Activated CD8-positive, alpha-beta memory T cell treated with anti-CD3 and anti-CD28 coated beads for 24 hours (primary cell): ENCODE measurements at regions not wholly inside any gene's neighbourhood (a gene's known extent, or its start where the extent isn't known, plus 50 kb on each side); places are given as distances from the start of the nearest gene placed in this dataset.

Source experiments
- DNase-seq: peaks from one replicate; pipeline ENCODE4 v3.0.0-alpha.2; 2020

DNA sequence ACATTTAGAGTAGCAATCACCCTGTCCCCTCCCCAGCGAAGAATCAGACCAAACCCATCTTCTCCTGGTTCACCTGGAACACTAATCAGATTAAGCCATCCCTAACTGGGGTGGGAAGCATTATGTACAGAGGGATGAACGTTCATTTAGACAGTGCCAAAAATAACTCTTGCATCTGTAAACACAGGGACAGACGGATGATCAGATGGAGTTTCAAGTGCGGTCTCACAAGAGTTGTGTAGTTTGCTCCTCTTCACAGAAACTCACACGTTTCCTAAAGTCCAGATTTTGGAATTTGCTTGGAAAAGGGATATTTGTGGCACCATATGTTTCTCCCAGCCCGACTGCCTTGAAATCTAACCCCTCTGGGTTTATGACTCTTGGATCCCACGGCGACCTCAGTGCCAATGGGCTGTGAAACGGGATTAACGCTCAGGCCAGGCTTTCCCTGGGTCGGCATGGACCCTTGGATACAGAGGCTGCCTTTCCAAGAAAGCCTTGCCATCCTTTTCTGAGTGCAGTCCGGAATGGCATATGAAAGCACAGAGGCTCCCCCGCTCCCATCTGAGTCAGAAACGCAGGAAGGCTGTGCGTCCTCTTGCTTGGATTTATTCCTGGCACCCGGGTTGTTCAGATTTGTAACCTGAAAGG, 293.2 kb upstream of the HABP2 start:
- DNase-seq, result no peak

DNA sequence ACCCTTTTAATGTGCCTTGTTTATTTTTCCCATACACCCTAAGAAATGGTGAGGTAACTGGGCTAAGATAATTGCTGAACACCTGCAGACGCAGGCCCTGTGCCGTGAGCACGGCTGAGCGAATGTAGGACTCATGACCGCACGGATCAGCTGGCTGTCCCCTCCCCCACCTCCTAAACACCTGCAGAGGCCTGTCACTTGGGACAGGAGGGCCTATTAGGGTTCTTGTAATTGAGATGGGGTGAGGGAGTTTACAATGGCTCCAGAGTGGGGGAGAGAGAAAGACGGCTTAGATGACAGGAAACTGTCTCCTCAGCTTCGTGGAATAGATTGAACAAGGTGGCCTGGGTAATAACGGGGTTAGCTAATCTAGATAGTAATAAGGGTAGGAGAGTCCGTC, 291.7 kb upstream of the HABP2 start:
- no peak for DNase-seq

DNA sequence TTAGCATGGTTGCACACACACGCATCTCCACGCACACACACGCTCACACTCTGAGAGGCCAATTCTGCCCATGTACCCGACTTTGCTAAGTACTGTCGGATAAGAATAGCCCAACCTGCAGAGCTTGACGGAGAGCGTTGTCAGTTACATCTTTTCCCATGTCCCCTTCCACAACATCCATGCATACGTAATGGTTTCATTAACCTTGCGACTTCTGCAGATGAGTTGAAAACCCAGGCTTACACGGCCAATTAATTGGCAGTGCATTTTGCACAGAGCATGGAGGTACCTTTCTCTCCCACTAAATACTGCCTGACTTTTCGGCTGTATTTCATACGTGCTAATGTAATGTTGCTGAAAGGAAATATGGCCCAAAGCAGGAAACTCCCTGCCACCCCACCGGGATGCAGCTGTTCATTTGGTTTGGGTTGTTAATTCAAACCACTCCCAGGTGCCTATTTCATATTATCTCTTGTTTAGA, 291.2 kb upstream of the HABP2 start:
- DNase-seq, result no peak

DNA sequence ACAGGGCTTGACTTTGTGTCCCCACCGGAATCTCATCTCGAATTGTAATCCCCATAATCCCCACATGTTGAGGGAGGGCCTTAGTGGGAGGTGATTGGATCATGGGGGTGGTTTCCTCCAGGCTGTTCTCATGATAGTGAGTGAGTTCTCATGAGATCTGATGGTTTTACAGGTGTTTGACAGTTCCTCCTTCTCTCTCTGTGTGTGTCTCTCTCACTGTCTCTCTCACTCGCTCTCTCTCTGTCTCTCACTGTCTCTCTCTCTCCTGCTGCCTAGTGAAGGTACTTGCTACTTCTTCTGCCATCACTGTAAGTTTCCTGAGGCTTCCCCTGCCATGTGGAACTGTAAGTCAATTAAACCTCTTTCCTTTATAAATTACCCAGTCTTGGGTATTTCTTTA, 289.8 kb upstream of the HABP2 start:
- no peak for DNase-seq

DNA sequence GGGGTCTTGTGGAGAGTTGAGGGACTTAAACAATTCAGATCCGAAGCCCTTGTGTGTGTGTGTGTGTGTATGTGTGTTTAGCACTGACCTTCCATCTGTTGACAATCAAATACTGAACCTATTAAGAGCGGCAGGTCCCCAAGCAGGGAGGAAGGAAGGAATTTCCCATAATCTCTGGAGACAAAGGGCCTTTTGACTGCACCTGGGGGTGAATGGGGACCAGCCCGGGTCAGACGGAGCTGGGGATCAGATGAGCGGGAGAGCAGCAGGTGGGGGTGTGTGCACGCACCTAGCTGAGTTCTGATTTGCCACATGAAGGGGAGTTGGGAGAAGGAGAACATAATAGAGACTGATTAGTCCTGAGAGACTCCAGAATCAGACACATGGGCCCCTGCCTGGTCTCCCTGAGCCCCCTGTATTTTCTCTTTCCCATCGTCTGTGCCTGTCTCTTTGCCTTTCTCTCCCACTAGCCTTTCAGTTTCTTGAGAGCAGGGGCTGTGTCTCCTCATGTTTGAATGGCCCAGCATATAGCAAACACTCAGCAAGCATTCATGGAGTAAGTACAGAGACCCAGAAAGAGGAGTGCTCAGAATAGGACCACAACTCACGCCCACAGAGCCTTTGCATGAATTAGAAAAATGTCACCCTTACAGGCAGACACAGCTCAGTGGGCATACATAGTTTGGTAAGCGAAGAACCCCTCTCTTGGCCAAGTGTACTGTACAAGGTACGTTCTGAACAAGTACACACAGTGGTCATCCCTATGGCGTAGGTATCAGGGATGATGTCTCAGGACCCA, 288.3 kb upstream of the HABP2 start:
- no peak for DNase-seq

DNA sequence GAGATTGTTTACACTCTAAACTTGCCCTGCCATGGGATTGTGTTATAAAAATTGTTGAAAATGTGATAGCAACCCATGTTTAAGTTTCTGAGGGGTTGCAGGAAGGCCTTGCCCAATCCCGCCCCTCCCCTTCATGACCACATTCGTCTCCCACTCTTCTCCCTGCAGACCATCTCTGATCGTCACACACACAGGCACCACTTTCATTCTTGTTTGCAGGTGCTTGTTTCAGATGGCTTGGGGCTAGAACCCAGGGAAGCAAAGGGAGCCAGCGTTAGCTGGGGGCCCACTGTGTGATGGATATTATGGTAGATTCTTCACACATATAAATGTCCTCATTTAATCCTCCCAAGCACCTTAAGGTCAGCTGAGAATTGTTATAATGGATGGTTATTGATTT, 286.7 kb upstream of the HABP2 start:
- DNase-seq, result no peak

DNA sequence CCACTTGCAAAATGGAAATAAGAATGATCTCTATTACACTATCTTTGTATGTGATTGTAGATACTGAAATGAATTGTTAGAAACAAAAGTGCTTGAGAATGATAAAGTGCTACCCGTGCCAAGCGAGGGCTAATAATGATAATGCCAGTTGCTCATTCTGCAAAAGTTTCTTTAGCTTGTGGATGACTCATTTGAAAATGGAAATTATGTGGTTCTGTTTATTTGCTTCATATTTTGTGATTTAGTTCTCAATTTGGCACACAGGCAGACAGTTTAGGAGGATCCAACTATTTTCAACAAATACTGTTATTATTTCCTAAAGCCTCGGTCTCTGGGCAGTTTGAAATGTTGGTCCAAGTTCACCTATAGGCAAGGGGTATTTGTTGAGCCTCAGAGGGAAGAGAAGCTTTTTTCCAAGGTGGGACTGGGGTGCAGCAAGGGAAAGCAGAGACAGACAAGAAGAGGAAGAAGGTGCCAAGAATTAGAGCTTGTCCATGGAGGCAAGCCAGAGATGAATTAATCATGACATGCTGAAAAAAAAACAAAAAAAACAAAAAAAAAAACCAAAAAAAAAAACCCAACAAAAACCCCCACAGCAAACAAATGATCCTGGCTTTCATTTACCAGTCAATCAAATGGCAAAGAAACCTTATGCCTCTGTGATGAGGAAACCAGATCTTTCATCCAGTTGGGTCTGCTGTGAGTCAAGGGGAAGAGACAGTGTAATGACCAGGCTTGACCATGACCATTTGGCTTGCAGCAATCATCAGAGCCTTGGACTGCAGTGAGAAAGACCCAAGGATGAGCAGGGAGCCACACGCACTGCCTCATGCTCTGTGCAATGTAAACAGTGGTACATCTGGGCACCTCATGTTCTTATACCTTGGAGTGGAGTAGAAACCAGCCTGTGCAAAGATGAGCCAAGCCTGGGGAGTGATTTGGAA, 285.0 kb upstream of the HABP2 start:
- DNase-seq, result no peak

DNA sequence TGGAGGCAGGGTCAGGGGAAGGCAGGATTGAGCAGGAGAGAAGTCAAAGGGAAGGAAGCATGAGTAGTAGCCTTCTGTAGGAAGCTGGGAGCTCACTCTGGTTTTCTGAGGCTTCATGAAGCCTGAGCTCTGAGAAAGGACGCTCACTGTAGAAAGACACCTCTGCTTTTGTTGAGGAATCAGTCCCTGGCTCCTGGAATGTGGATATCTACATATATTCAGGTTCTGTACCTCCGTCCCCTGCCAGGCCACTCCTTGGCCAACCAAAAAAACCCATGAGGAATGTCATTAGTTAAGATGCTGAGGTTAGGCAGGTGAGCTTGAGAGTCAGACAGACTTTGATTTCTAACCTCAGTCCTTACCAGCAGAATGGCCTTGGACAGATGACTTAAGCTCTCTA, 283.5 kb upstream of the HABP2 start:
- no peak for DNase-seq

DNA sequence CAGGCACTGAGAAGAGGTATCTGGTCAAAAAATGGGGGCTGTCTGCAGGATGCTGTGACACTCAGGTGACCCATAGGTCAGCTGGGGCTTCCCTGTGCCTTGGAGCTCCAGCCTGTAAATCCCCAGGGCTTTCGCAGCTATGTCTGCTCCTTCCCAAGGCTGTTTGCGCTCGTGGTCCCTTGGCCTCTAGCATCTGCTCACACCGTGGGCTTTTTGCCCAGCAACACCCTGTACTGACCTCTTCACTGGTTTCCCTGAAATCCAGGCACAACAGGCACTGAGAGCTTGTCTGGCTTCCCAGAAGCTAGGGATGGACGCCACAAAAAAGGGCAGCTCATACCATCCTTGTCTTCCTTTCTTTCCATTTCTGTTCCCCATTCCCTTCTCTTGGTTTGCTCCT, 280.3 kb upstream of the HABP2 start:
- DNase-seq, result no peak

DNA sequence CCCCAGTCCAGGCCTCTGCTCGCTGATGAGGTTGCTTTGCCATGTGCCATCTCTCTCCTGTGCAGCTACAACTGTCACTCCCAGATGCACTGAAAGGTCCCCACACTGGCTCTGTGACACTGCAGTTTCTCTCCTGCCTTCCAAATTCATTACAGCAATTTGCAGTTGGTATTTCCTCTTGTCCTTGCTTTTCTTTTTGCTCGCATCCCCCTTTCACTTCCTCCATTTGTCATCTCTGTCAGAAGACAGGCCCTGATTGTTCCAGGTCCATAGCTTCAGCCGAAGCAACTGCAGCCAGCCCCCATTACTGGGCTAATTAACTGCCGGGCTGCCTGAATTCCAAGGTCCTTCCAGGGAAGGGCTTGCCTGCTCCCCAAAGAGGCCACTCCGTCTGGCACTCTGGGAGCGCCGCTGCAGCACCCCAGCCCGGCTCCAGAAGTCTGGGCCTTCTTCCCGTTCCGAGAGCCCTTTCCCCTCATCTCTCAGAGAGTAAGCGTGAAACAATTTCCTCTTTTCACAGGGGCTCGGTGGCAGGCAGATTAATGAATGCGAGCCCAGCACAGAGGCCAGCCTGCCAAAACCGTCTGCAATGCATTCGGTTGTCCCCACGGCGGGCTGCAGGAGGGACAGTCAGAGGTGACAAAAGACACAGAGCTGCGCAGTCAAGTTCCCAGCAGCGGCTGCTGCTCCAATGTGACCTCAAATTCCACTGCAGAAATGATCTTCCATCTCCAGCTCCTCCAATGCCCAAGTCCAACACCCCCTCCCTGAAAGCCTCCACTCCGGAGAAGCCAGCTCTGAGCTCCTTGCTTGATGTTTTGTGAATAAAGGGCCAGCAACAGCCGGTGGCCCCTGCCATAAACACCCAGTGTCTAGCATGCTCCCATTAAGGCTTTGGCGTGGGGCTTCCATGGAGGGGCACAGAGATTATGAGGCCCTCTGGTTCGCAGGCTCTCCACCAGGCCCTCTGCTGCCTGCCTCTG, 279.4 kb upstream of the HABP2 start:
- DNase-seq, result no peak

DNA sequence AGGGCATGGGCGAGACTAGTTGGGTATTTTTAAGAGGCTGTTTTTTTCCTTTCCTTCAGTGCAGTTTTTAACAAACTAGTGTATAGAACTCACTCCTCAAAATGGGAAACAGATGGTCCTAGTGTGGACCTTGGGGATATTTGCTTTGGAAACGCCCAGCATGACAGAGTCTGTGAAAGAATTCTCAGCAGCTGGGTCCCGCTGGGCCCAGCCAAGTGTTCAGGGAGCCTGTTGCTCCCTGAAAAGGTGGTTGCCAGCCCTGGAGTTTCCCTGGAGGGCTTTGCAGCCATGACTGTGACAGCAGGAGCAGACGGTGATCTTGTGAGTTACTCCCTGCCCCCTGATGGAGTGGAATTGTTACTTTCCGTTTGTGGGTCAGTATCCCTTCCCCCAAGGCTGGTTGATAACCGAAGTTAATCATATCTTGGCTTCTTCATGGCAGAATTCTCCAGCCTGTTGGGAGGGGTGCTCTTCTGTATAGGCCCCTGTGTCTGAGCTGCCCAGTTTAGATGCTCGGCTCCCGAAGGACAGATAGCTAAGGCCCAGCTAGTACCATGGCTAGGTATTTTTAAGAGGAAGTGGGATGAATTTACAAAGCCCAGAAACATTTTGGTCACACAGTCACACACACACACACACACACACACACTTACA, 278.6 kb upstream of the HABP2 start:
- DNase-seq, result no peak

DNA sequence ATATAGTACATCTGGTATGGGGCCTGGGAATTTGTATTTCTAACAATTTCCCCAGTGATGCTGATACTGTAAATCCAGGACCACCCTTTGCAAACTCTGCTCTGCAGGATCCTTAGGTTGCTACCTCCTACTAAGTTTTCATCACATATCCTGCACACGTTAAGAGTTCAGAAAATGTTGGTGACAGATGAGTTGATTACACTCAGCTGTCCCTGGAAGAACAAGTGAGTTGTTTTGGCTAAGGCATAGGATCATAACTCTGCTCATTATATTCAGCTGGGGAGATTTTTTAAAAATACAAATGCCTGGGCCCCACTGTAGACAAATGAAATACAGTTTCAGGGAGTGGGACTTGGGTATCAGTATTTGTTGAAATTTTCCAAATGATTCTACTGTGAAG, 274.6 kb upstream of the HABP2 start:
- DNase-seq, result no peak

DNA sequence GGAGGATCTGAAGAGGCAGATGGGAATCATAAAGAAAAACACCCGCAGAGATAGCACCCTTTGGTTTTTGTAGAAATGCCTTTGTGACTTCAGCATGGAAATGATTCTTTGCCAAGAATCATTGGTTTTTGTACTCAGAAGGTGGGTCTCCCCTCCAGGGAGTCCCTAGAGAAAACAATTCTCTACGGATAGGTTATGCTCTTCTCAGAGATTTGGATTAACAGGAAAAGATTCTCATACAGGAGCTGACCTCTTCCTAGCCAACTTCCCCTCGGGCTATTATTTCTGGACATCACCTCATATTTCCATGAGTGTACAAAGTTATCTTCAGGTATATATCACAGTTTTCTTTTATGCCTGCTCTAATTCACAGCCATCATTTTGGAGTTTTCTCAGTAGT, 274.2 kb upstream of the HABP2 start:
- no peak for DNase-seq

DNA sequence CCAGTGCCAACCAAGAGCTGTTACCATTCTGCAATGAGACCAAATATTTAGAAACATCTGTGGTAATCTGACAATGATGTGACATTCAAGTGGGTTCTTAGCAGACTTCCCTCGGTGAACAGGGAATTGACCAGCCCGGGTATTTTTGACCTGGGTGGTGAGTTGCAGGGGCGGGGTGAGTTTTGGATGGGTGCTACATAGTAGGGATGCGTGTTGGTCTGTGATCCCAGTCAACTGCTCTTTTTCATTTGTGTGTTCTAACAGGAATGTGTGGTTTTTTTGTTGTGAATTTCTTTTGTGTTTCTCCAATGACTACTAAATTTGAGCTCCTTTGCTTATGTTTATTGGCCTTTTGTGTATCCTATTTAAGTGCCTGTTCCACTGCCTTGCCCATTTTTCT, 273.6 kb upstream of the HABP2 start:
- DNase-seq, result no peak

DNA sequence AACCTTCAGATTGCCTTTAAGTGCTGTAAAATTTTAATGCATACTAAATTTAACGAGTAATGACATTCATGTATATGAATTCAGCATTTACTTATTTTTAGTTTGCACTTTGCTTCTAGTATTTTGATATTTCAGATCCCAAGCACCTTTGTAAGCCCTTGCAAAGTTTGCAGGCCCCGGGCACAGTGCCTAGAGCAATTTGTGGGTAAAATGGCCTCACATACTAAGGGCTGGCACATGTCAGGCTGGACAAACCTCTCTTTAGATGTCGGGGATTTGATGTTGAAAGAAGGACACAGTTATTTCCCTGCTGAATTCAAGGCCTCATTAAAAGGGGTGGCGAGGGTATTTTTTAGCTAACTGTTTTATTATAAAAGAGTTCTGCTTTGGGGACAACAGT, 270.3 kb upstream of the HABP2 start:
- DNase-seq, result no peak

DNA sequence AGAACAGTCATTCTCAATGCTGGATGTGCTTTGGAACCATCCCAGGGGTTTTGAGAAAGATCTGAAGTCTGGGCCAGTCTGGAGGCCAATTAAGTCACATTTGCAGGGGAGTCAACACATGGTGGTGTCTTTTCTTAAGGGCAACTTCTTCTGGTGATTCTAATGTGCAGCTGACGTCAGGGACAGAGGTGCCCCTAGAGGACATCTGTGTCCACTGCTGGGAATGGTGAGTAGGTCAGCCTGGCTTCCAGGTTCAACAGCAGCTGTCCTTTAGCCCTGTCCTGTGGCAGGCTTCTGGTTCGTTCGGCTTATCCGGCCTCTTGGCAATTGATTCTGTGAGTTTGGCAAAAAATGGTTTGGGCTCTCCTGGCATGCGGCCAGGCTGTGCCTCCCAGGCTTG, 269.7 kb upstream of the HABP2 start:
- DNase-seq, result no peak

DNA sequence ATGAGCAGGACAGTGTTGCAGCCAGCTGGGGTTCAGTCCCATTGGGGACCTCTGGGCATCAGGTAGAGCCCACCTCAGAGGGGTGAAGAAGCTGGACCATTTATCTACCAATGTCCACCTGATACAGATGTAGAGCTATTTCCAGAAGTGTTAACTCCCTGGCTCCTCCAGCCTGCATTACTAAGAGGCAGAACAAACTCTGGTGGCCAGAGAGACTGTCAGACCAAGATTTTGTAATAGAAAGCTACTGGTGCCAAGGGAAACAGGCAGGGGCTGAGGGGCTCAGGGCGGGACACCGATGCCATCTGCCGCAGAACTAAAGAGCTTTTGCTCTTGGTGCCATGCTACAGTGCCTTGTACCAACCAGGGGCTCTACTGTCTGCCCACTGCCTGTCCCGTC, 268.2 kb upstream of the HABP2 start:
- no peak for DNase-seq

DNA sequence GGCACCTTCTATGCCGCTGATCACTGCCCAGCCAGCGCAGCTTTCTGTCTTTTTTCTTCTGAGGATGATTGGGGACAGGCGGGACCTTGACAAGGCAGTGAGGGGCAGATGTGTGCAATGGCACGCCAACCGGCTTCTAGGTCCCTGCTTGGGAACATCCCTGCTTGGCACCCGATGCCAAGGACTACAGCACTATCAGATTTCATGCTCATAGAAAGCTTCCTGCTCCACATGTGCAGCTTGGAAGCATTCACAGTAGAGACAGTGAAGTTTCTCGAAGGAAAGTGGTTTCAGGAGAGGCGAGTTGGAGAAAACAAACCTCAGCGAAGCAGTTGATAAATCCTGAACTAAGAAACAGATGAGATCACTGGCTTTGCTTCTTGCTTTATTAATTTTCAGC, 267.5 kb upstream of the HABP2 start:
- DNase-seq, result no peak

DNA sequence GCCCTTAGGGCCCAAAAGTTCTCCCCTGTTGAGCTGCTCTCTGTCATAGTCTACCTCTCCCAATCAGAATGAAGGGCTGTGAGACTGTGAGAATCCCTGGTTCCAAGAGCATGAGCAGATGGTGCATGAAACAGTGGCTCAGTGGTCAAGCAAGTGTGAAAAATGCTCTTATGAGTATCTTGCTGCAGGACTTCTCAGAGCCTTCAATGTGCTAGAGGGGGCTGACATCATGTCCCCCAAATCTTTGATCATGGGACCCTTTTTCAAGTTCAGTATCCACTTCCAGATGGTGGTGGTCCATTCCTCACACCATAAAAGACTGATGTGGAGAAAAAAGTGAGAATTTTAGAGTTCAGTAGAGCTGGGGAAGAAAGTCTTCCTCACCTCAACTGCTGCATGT, 265.3 kb upstream of the HABP2 start:
- no peak for DNase-seq

DNA sequence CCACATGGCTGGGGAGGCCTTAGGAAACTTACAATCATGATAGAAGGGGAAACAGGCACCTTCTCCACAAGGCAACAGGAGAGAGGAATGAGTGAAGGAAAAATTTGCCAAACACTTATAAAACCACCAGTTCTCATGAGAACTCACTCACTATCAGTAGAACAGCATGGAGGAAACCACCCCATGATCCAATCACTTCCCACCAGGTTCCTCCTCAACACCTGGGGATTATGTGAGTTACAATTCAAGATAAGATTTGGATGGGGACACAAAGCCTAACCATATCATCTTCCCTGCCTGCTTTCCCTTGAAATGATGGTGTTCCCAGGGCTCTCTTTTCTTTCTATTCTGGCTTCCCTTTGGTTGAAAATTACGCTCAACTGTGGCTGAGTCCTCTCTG, 262.7 kb upstream of the HABP2 start:
- DNase-seq, result no peak

DNA sequence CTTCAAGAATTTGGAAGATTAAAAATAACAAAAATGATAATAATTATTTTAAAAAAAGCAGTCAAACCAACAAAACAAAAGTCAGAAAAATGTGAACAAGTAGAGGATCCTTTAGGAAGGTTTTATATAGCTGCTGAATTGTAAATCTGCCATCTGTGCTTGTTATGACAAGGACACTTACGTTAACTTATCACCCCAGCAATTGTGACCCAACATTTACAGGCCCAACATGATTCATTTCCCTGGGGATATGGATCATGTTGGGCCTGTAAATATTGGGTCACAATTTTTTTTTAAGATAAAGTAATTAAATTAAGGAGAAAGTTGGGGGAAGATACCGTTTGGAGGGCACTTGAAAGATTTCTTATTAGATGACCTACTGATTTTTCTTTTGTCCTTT, 261.4 kb upstream of the HABP2 start:
- no peak for DNase-seq

DNA sequence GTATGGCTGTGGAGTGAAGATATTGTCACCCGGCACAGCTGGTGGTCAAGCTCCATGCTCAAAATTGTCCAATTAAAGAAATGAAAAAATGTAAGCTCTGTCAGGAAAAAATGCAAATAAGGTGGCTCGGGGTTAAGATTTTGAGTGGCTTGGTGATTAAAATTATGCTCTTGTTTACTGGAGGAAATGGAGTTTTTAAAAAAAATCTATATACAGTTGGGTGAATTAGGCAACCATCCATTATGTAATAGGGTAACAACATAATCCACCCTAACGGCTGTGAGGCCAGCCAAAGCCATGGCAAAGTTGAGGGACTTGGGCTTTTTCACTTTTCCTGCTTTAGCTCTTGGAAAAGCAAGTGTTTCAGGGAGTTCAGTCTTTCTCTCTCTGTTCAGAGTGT, 260.8 kb upstream of the HABP2 start:
- DNase-seq, result no peak
